GOT3 (cell line): ENCODE measurements at regions not wholly inside any gene's neighbourhood (a gene's known extent, or its start where the extent isn't known, plus 50 kb on each side); places are given as distances from the start of the nearest gene placed in this dataset.

Experiments used
- DNase-seq: peaks from one replicate; lab custom pipeline; 2025; ENCODE audit warnings: mixed read lengths; lab: John Stamatoyannopoulos, UW

DNA sequence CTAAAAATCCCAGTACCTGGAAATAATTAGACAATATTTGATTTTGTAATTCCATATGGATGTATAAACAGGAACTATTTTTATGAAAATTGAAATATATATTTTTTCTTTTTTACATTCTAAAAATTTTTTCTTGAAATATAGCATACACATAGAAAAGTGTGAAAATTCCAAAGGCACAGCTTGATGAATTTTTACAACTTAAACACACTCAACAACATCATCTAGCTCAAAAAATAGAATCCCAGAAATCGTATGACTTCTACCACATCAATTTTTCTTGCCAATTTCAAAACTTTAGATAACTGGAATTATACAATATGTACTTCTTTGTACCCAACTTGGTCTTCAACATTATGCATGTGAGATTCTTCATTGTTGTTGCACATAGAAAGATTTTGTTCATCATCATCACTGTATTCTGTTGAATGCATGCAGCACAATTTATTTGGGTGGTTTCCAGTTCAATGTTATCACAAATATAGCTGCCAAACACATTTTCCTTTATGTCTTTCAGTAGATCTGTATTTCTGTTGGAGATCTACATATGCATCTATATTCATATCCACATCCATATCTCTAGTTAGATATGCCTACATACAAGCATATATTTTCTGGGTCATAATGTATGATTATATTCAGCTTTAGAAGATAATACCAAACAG is 340.7 kb upstream of the SLIT2 start:
- no peak for DNase-seq

DNA sequence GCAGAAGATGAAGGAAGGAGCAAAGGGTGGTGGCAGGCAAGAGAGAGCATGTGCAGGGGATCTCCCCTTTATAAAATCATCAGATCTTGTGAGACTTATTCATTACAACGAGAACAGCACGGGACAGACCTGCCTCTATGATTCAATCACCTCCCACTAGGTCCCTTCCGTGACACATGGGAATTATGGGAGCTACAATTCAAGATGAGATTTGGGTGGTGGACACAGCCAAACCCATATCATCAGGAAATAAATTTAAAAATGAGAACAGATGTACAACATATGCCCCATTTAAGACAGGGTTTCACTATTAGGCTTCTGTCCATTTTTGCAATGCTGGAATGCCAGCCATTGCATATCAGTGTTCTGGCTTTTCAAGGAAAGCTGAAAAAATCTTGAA is 346.7 kb upstream of the SLIT2 start:
- no peak for DNase-seq

DNA sequence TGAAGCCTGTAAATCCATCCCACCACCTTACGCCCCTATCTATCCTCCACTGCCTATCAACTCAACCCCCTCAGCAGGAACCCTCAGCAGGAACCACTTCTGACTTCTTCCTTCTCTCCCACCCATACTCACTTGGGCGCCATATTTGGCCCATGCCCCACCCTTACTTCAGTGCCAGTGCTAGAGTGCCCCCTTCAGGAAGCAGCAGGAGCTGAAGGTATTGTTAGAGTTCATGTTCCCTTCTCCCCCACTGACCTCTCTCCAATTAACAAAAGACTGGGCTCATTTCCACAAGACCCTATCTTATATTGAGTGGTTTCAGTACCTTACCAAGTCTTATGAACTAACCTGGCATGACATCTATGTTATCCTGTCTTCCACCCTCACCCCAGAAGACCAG is 363.1 kb upstream of the SLIT2 start:
- no peak for DNase-seq

DNA sequence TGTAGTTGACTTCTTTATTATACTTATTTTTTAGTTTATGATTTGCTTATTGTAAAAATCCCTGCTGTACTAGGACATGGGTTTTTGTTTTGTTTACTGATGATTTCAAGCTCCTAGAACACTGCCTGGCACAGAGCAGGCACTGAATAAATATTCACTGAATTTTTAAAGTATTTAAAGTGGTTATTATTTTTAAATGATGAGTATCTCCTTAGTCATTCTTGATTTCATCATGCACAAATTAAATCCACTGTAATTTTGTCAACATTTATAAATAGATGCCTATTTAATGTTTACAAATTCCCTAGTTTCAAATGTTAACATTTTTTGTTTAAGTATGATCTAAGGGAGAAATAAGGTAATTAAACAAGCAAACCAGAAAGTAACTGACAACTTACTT is 367.9 kb upstream of the SLIT2 start:
- no peak for DNase-seq

DNA sequence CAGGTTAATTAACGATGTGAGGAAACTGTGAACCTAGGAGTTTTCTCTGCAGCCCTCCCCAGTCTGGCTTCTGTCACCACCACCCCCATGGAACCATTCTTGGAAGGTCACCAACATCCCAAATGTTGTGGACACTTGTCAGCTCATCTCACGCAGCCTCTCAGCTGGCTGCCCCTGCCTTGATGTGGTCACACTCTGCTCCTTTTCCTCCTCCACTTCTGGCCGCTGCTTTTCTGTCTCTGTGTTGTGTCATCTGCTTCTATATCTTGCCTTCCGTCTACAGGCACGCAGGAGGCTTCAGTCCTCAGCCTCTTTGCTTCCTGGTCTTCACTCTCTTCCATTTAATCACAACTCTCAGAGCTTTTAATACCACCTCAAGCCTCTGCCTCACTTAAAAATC is 371.5 kb upstream of the SLIT2 start:
- no peak for DNase-seq

DNA sequence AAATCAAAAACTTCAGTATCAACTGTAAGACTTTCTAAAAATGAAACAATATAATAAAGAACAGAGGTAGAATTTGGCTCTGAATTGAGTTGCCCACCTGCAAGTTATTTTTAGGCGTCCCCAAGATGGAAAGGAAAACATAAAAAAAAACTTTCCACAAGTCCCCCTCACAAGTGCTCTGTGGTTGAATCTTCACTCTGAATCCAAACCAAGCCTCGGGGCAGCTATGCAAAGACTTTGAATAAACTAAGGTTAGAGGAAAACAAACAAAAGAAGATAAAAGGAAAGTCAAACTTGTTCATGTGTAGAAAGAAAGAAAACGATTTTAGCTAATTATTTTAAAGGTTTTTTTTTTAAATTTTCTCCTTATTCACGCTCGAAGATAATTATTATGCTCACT is 372.4 kb upstream of the SLIT2 start:
- no peak for DNase-seq

DNA sequence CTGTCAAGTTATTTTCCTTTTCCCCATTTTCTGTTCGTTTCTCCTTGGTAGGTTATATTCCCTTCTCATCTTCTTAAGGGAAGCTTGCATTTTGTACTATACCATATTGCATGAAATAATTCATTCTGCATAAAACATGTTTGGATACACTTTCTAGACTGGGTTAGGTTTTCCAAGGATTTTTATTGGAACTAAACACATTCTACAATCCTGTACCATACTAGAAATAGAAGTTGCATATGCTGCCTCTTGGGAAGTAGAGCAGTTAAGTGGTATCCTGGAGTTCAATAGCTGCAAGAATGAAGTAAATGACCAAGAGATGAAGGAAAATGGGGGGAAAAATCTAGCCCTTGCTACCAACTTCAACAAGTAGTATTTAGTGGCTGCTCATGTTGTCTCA is 393.7 kb upstream of the SLIT2 start:
- no peak for DNase-seq

DNA sequence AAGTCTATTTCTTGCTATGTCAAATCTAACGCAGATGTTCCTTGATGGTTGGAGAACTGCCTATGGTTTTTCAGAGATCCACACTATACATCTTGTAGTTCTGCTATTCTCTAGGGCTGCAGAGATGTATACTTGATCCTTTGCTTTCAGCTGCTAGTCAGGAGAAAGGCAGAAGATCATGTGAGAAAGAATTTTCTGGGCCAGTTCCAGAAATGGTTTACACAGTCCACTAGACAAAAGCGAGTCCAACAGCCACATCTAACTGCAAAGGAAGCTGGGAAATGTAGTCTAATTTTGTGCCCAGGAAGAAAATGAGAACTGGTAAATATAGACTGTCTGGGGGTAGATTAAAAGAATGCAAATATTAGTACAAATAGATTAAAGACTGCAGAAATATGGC is 394.3 kb upstream of the SLIT2 start:
- DNase-seq: no peak

DNA sequence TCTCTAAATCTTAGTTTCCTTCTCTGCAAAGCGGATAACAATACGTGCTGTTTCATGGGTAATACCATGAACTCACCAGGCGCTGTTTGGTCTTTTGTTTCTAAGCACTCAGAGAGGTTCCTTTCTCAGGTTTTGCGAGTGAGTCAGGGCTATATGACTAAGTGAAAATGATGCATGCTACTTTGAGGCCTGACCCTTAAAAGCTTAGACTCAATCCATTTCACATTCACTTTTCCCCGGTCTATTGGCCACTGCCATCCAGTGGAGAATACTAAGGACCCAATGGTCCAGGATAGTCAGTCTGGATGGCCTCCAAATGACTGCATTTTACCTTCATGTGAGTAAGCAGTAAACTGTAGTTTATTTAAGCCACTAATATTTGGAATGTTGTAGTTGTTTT is 400.8 kb upstream of the SLIT2 start:
- DNase-seq: no peak

DNA sequence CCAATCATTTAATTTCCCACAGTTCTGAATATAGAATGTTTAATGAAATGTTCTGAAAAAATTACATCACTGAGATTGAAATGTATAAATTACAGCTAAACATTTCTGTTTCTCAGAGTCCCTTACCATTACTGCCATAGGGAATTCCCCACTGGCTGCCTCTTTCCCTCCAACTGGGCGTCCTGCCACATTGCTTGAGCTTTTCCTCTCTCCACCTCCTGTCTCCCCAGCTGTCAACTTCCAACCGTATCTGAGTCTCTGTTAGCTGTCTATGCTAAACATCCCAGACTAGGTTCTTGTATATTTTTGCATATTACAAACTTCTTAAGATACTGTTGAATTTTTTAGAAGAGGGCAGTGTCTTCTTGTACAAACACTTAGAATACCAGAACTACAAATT is 407.3 kb upstream of the SLIT2 start:
- no peak for DNase-seq

DNA sequence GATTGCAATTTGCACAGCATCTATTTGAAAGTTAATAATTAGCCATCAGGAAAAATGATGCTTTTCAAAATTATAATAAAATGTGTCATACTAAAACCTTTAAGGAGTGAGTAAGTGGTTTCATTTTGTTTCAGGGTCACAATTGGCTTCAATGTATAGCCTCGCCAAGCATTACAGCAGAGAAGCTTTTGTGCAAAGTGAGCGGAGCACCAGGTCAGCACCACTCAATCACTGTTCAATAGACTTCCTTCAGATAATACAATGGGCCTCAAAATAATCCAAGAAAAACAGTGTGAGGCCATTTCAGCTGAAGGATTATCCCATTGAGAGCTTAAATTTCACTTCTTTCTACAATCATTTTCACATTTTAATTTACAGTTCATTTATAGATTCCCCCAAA is 409.2 kb upstream of the SLIT2 start:
- DNase-seq: no peak

DNA sequence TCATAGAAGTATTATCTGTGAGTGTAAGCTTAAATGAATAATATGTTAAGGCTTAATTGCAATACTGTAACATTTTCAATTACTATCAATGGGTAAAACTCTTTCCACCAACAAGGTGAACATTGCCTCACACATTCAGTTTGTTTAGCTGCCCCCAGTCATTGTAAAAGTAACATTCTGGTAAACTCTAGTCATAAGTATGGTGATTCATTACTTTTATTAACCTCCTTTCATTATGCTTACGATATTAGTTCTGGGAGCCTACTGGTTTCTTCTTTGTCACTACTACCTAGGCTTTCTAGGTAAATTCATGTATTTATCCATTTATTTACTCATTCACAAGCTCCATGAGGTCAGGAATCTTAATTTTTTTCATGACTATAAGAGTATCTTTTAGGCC is 412.8 kb upstream of the SLIT2 start:
- DNase-seq: no peak

DNA sequence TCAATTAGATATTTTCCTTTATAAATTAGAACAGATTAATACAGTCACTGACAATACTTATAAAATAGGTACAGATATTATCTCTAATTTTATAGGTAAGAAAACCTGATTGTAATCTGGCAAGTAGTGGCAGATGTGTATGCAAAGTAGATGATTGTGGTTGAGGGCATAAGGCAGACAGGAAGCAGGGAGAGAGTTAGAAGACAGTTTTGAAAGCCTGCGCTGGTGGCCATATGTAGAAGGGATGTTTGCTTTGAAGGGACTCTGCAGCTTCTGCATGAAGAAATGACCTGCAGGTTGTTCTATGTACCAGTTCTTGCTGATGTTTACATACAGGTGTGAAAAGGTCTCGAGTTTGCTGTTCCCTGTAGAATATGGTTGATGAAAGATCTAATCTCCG is 416.3 kb upstream of the SLIT2 start:
- no peak for DNase-seq

DNA sequence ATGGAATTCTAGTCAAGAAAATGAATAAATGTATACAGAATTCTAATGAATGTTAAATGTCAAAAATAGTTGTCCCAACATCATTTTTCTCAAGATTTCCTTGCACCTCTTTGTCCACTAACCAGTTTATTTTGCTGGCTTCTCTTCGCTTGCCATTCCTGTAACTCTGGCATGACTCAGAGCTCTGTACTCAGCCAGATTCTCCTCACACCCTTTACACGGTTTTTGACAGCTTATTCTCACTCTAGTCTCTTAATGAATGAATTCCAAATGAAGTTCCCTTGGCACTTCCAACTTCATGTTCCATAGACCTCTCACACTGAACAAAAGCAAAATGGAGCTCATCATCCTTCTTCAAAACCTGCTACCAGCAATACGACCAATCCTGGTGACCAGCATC is 419.3 kb upstream of the SLIT2 start:
- no peak for DNase-seq

DNA sequence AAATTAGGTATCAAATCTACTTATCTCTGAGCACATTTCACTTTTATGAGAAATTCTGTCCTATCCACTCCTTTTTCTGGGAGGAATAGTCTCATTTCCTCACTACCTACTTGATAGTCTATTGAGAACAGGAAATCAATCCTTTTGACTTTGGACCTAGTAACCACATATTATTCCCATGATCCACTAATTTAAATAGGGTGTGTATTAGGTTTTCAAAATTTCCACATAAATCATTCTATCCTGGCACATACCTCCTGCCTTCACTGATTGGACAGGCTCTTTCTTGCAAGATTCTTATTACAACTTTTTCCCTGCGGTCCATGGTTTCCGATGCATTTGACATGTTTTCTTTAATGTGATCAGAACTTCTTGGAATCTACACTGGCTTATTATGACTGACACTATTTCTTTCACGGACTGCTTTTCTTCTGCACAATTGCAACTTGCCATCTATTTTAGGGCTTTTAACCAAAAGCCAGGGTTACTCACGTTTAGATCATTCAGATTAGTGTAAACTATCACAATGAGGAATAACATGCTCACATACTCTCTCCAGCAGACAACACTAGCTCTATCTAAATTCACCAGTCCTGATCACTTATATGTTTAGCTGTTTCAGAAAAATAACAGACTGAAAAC is 419.9 kb upstream of the SLIT2 start:
- DNase-seq: no peak

DNA sequence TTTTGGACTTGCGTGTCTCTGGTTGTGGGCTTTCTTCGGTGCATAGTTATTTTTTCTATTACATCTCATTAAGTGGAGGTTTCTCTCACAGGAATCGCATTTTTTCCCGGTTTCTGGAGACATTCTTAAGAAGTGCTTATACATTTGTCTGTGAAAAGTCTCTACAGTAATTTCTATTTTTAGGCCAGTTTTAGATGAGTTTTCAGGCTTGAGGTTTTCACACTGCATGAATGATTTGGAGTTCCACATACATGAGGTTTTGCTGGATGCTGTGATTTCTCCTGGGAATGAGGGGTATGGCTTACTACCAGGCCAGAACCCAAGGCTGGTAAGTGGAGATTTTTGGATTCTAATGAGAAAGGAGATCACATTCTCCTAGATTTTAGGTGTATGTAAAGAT is 422.6 kb upstream of the SLIT2 start:
- DNase-seq: no peak

DNA sequence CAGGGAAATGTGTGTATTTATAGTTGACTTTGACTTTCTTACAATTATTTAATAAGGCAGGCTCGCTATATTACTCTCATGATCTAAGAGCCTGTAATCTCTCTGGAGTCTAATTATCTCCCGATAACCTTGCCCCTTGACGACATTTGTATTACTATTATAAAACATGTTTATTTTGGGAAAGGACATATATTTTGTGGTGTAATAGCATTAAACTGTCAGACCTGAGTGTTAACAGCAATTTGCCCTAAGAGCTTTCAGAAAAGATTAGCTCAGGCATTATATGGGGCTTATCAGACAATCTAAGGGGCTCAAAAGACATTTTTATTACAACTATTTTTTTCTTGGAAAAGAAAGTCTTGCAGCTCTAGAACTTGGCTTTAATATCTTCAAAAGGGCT is 427.9 kb upstream of the SLIT2 start:
- no peak for DNase-seq

DNA sequence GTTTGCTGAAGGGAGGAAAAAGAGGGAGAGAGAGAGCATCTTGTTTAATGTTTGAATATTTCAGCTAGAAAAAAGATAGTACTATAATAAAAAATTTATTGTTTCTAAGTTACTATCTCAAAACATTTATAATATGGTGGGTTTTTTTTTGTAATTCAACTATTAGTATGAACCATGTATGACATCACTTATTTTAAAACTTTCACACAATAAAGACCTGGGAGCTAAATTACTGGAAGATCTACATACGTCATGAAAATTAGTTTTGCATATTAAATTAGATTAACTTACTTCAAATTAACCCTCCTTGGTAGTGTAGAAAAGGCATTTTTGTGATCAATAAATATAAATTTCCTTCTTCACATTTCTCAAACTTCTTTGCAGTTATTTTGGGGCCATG is 432.0 kb upstream of the SLIT2 start:
- DNase-seq: no peak

DNA sequence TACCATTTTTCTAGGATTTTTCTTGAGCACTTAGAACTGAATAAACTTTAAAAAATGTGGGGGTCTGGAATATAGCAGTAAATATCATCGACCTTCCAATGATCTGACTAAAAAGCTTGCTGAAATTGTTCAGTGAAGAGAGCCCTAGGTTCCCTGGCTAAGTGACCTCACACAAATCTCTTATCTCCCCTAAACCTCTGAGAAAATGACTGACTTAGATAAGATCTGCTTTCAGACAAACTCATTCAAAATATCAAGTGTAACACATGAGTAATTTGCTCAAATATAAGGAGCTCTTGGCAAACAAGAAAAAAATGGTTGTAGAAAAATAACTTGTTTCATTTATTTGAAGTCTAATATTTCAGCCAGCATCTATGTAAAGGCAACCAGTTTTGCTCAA is 441.7 kb upstream of the SLIT2 start:
- no peak for DNase-seq

DNA sequence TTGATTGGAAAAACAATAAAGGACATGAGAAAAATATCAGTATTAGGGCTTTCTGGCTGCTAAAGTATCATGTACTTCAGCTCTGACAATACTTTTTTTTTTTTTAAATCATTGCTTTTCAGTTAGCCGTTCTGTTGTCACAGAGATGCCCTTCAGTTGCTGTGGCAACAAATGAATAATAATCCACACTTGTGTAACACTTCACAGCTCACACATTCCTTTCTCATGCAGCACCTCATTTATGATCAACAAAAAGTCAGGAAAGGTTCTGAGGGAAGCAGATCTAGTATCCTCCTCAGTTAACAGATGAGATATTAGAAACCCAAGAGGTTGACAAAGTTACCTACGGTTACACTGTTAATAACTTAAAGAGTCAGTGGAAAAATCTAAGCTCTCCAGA is 444.2 kb upstream of the SLIT2 start:
- no peak for DNase-seq

DNA sequence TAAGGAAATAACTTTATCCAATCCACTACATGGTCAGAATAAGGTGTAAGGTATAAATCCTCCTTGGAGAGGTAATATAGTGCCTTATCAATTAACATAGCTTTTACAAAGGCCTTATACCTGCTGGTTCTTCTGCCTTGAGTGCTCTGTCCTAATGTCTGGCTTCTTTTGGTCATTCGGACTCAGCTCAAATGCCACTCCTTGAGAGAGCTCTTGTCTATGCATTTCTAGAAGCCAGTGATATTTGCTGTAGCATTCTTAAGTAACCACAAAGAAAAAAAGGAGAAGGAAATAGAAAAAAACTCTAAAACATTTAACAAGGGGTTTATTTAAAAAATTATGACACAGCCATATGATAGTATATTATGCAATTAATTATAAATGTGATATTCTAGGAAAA is 444.8 kb upstream of the SLIT2 start:
- no peak for DNase-seq

DNA sequence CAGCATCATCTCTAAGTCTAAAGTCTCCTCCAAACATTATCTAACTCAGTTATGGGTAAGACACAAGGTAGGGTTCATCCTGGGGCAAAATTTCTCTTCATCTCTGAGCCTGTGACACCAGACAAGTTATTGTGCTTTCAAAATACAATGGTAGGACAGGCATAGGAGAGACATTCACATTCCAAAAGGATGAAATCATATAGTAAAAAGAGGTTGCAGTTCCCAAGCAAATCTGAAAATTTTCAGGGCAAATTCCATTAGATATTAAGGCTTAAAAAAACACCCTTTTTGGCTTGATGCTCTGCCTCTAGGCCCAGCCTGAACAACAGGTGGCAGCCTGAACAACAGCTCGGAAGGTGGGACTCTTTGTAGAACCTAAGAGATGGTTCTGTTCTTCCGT is 448.3 kb upstream of the SLIT2 start:
- no peak for DNase-seq

DNA sequence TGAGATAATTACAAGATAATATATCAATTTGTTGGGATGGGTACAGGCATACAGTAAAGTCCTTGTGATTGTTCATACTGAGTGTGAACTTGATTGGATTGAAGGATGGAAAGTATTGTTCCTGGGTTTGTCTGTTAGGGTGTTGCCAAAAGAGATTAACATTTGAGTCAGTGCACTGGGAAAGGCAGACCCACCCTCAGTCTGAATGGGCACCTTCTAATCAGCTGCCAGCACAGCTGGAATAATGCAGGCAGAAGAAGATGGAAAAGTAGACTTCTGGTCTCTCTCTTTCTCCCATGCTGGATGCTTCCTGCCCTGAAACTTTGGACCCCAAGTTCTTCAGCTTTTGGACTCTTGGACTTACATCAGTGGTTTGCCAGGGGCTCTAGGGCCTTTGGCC is 457.9 kb upstream of the SLIT2 start:
- DNase-seq: no peak

DNA sequence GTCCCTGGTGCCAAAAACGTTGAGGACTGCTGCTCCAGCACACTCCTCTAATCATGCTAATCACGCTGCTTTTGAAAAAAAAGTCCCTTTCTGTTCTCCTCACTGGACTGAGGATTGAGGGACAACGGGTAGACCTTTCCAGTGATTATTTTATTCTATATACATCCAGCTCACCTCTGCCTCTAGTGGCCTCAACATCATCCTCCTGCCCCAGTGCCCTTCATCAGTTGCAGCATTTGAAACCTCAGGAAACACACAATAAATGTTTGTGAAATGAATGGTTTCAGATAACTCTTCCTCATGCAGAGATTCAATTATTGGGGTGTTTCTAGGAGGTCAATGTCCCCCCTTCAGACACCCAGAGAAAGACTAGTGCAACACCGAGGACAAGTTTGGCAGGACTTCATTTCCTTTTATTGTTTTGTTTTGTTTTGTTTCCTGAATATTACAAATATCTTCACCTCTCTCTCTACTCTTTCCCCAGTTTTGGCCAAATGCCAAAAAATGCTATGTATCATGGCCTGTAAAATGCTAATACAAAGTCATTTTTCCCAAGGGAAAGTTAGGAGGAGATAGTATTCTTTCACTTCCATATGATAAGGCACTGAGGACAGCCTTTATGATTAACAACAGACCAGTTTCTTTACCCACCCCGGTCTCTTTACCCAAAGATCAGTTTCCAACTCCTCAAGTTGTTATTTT is 460.1 kb upstream of the SLIT2 start:
- no peak for DNase-seq
